Upper lobe of left lung (tissue), 4 donors: ENCODE measurements at regions not wholly inside any gene's neighbourhood (a gene's known extent, or its start where the extent isn't known, plus 50 kb on each side); places are given as distances from the start of the nearest gene placed in this dataset.
"Not testable (repeated sequence)": the region's sequence is repeated elsewhere in the genome, so short reads cannot be mapped to it uniquely, and the experiment has no call there.

Experiments
- CTCF ChIP-seq, 6 experiments: fragments of 450-650 bp in 4 of 6; fragments of 200-600 bp in 2 of 6; sonication (generic) in 2 of 6; IDR thresholded peaks; one replicate each; pipeline ENCODE4 v1.5.1; 2016 to 2019; ENCODE audit warnings: antibody characterized with exemption in 6 of 6
- POLR2AphosphoS5 ChIP-seq, 2 donors: sonication (generic); formaldehyde crosslinking; IDR thresholded peaks; one replicate each; pipeline ENCODE4 v1.5.1; 2017; ENCODE audit warnings: antibody characterized with exemption in 2 of 2

- TF ChIP-seq CTCF, POLR2AphosphoS5 (IDR thresholded peaks at IDR 0.05): not testable (repeated sequence)
Observed at GRCh38 chr1:206335875-206336846, 132.8 kb downstream of the SRGAP2 start.
